Lower leg skin (tissue), 3 donors: ENCODE measurements at regions not wholly inside any gene's neighbourhood (a gene's known extent, or its start where the extent isn't known, plus 50 kb on each side); places are given as distances from the start of the nearest gene placed in this dataset.

Experiments used
- CTCF ChIP-seq, 3 donors: fragments of 450-650 bp; IDR thresholded peaks; one replicate each; pipeline ENCODE4 v1.5.1; 2016; ENCODE audit warnings: antibody characterized with exemption in 3 of 3, mild to moderate bottlenecking in 3 of 3, moderate library complexity in 2 of 3
- POLR2A ChIP-seq, 2 donors: fragments of 450-650 bp; IDR thresholded peaks; one replicate each; pipeline ENCODE4 v1.6.1; 2016 to 2017; ENCODE audit warnings: antibody characterized with exemption in 2 of 2, mild to moderate bottlenecking in 1 of 2, moderate library complexity in 1 of 2

DNA sequence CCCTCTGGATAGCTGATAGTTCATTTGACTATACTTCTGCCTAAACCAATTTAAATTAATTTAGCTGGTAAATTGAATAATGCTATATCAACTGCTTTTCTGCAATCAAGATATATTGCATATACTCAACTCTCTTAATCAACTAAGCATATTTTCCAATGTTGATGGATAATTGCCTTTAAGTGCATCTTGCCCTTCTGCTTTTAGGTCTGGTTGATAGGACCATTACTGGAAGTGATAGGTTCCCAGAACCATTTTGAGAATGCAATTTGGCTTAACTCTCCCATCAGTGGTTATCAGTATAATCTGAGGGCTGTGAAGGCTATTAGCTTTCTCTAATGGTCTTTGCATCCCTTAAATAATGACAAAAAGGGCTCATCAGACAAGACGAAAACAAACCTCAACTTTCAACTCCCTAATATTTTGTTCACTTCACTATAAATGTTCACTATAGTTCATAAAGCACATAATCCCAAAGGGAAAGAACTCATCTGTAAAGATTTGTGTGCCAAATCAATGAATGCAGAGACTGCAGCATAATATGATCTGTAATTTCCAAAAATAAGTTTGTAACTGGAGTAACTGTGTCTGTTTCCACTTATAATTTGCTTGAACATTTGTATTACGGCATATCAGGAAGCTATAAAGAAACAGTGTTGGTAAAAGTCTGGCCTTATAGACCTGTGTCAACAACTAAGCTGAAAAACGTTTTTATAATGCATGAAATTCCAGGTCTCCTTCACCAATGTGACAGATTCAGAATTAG is 273.6 kb downstream of the FBXO8 start:
- no peak for TF ChIP-seq CTCF (IDR thresholded peaks at IDR 0.05)
- TF ChIP-seq POLR2A (IDR thresholded peaks at IDR 0.05): no peak
